ENCODE measurements at regions not wholly inside any gene's neighbourhood (a gene's known extent, or its start where the extent isn't known, plus 50 kb on each side); places are given as distances from the start of the nearest gene placed in this dataset.

GRCh38 chr10:44071479-44071878 lies 313.4 kb downstream of the CXCL12 start:
- no peak for DNase-seq (ENCODE audit: low spot score in 2 of 2)

GRCh38 chr10:44070282-44070681 lies 314.6 kb downstream of the CXCL12 start:
- TF ChIP-seq POLR2A (IDR thresholded peaks at IDR 0.05) (no peak), CTCF (IDR thresholded peaks at IDR 0.05) (no peak)
- H3K4me3 ChIP-seq (ENCODE audit: low read depth, poor library complexity, severe bottlenecking) = no peak overlapping the region
- DNase-seq (ENCODE audit: low spot score in 2 of 2) = no peak
- intact Hi-C loops (cut with DNase I; ENCODE audit: low total_unique reads) = no loop called here
- 48 to 54% methylated on average over 5 of the region's 5 CpGs for WGBS, 2 donors

More at GRCh38 chr10:44071479-44071878, 313.4 kb downstream of the CXCL12 start:
- no peak overlapping the region for H3K4me3 ChIP-seq (ENCODE audit: low read depth, poor library complexity, severe bottlenecking)
- intact Hi-C loops (cut with DNase I; ENCODE audit: low total_unique reads) = no loop called here
- no peak for TF ChIP-seq POLR2A (IDR thresholded peaks at IDR 0.05)
- no peak for TF ChIP-seq CTCF (IDR thresholded peaks at IDR 0.05)
- 11 to 19% methylated on average over 2 of the region's 2 CpGs for WGBS, 2 donors

- intact Hi-C loops (cut with DNase I; ENCODE audit: low total_unique reads) = no loop called here
- 42 to 50% methylated on average over 4 of the region's 4 CpGs for WGBS, 2 donors
- H3K4me3 ChIP-seq (ENCODE audit: low read depth, poor library complexity, severe bottlenecking) = no peak overlapping the region
- DNase-seq (ENCODE audit: low spot score in 2 of 2) = no peak
- TF ChIP-seq CTCF (IDR thresholded peaks at IDR 0.05) (no peak), POLR2A (IDR thresholded peaks at IDR 0.05) (no peak)
Measured at GRCh38 chr10:44069573-44069972, 315.3 kb downstream of the CXCL12 start.

- DNase-seq (ENCODE audit: low spot score in 2 of 2) = peak; percentile 48 to 87
- WGBS, 2 donors = 44 to 56% methylated on average over 10 of the region's 10 CpGs
- TF ChIP-seq POLR2A (IDR thresholded peaks at IDR 0.05) = no peak
- no peak for TF ChIP-seq CTCF (IDR thresholded peaks at IDR 0.05)
- intact Hi-C loops (cut with DNase I; ENCODE audit: low total_unique reads) = no loop called here
- no peak overlapping the region for H3K4me3 ChIP-seq (ENCODE audit: low read depth, poor library complexity, severe bottlenecking)
Measured at GRCh38 chr10:44068716-44069482, 316.0 kb downstream of the CXCL12 start.

GRCh38 chr10:44067432-44067831 lies 317.5 kb downstream of the CXCL12 start:
- WGBS, 2 donors = 94 to 98% methylated on average over 2 of the region's 2 CpGs
- DNase-seq (ENCODE audit: low spot score in 2 of 2) = no peak
- no peak for TF ChIP-seq POLR2A (IDR thresholded peaks at IDR 0.05)
- TF ChIP-seq CTCF (IDR thresholded peaks at IDR 0.05) = no peak
- no peak overlapping the region for H3K4me3 ChIP-seq (ENCODE audit: low read depth, poor library complexity, severe bottlenecking)
- intact Hi-C loops (cut with DNase I; ENCODE audit: low total_unique reads) = no loop called here
